B cell (primary cell): ENCODE measurements at regions not wholly inside any gene's neighbourhood (a gene's known extent, or its start where the extent isn't known, plus 50 kb on each side); places are given as distances from the start of the nearest gene placed in this dataset.

Source experiments
- ATAC-seq: fragments of 200-7000 bp; cut with Tn5 transposase; one replicate; pipeline ENCODE4 v1.10.0; 2021; ENCODE audit warnings: low read depth, mild to moderate bottlenecking, moderate number of reproducible peaks, moderate library complexity
- CTCF ChIA-PET: fragments of 350-600 bp; sonication (Branson Sonifier 250); formaldehyde crosslinking; loops from one replicate; lab custom pipeline; 2021; ENCODE audit warnings: antibody characterized with exemption, inconsistent platforms; lab: Charles Lee
- POLR2A ChIA-PET: fragments of 350-600 bp; sonication (Branson Sonifier 250); formaldehyde crosslinking; loops from one replicate; lab custom pipeline; 2021; ENCODE audit warnings: antibody characterized with exemption; lab: Charles Lee
- DNase-seq: peaks from one replicate; pipeline ENCODE4 v3.0.0; 2013
- H2AFZ ChIP-seq: 2 replicates; pipeline ENCODE4 v1.6.1; 2012; ENCODE audit warnings: mild to moderate bottlenecking, low read depth, low read length; ENCODE audit not compliant: insufficient read depth, poor library complexity, severe bottlenecking
- H3K27ac ChIP-seq, 2 donors: 1 replicate in 1 of 2; 2 replicates in 1 of 2; pipeline ENCODE4 v1.5.1; 2012 to 2013; ENCODE audit warnings: low read length in 2 of 2, mild to moderate bottlenecking in 2 of 2, moderate library complexity in 1 of 2
- H3K27me3 ChIP-seq, 4 experiments: fragments of 200-600 bp in 1 of 4; sonication (generic) in 1 of 4; replicated peaks in 1 of 4; 1 replicate in 2 of 4; 2 replicates in 2 of 4; pipeline versions ENCODE4 v1.6.1 to v1.7.0; 2013 to 2016; ENCODE audit warnings: low read length in 3 of 4, mild to moderate bottlenecking in 2 of 4, mixed read lengths in 1 of 4, moderate library complexity in 1 of 4; ENCODE audit not compliant: insufficient read depth in 4 of 4, control insufficient read depth in 3 of 4; ENCODE audit errors: control extremely low read depth in 1 of 4
- H3K36me3 ChIP-seq, 2 experiments: replicated peaks in 1 of 2; 1 replicate in 1 of 2; 2 replicates in 1 of 2; pipeline versions ENCODE4 v1.6.1 to v1.7.1; 2013; ENCODE audit warnings: low read length in 1 of 2; ENCODE audit not compliant: insufficient read depth in 2 of 2, control insufficient read depth in 1 of 2; ENCODE audit errors: control extremely low read depth in 1 of 2, extremely low read depth in 1 of 2
- H3K4me1 ChIP-seq, 2 donors: fragments of 200-600 bp in 1 of 2; sonication (generic) in 1 of 2; 1 replicate in 1 of 2; 2 replicates in 1 of 2; pipeline versions ENCODE4 v1.5.1 to v1.6.1; 2013 to 2017; ENCODE audit warnings: low read length in 2 of 2; ENCODE audit not compliant: control insufficient read depth in 2 of 2, insufficient read depth in 2 of 2
- H3K4me2 ChIP-seq: replicated peaks from 2 replicates; pipeline ENCODE3; 2012; ENCODE audit warnings: mild to moderate bottlenecking, low read depth, low read length; ENCODE audit not compliant: poor library complexity, severe bottlenecking
- H3K4me3 ChIP-seq, 5 experiments: fragments of 200-600 bp in 1 of 5; sonication (generic) in 1 of 5; 1 replicate in 3 of 5; 2 replicates in 2 of 5; pipeline versions ENCODE4 v1.5.1 to v1.7.0; 2011 to 2016; ENCODE audit warnings: low read length in 4 of 5, mild to moderate bottlenecking in 4 of 5, low read depth in 2 of 5, control low read depth in 1 of 5, moderate library complexity in 1 of 5; ENCODE audit not compliant: insufficient read depth in 1 of 5; ENCODE audit errors: control extremely low read depth in 1 of 5, extremely low read depth in 1 of 5
- H3K79me2 ChIP-seq: fragments of 200-600 bp; sonication (generic); one replicate; pipeline ENCODE4 v1.6.0; 2016; ENCODE audit warnings: low read length; ENCODE audit not compliant: control insufficient read depth, insufficient read depth
- H3K9ac ChIP-seq: fragments of 200-600 bp; sonication (generic); 2 replicates; pipeline ENCODE4 v1.6.1; 2017; ENCODE audit warnings: mild to moderate bottlenecking, low read length, moderate library complexity
- H3K9me3 ChIP-seq, 3 donors: one replicate each; pipeline versions ENCODE4 v1.6.1 to v1.7.1; 2013; ENCODE audit warnings: low read length in 2 of 3; ENCODE audit not compliant: control insufficient read depth in 2 of 3, insufficient read depth in 1 of 3; ENCODE audit errors: control extremely low read depth in 1 of 3
- H4K20me1 ChIP-seq: 2 replicates; pipeline ENCODE4 v1.6.0; 2012; ENCODE audit warnings: mild to moderate bottlenecking, low read length; ENCODE audit not compliant: insufficient read depth, control insufficient read depth, poor library complexity, severe bottlenecking
- H3K27ac Mint-ChIP-seq: one replicate; pipeline ENCODE4 v1.8.0; 2021; ENCODE audit warnings: mixed read lengths
- H3K27me3 Mint-ChIP-seq: one replicate; pipeline ENCODE4 v1.8.0; 2021; ENCODE audit warnings: mixed read lengths
- H3K4me1 Mint-ChIP-seq: one replicate; pipeline ENCODE4 v1.8.0; 2021; ENCODE audit warnings: mixed read lengths
- H3K4me3 Mint-ChIP-seq: one replicate; pipeline ENCODE4 v1.8.0; 2021; ENCODE audit warnings: mixed read lengths
- H3K9me3 Mint-ChIP-seq: one replicate; pipeline ENCODE4 v1.8.0; 2022; ENCODE audit warnings: mixed read lengths; ENCODE audit not compliant: insufficient read depth
- CTCF ChIP-seq: fragments of 200-600 bp; IDR thresholded peaks from one replicate; pipeline ENCODE4 v1.8.0; 2022; ENCODE audit warnings: antibody characterized with exemption, mild to moderate bottlenecking
- EZH2 ChIP-seq: IDR thresholded peaks from 2 replicates; pipeline ENCODE4 v1.6.1; 2012; ENCODE audit warnings: borderline replicate concordance, low read depth, mild to moderate bottlenecking, moderate library complexity, low read length; ENCODE audit not compliant: insufficient read depth, poor library complexity, severe bottlenecking
- WGBS: methylation state at CpG from one replicate; pipeline ENCODE4 v1.1.5; 2013; ENCODE audit warnings: missing lambda C conversion rate; ENCODE audit not compliant: insufficient coverage; 5-methylcytosine and 5-hydroxymethylcytosine counted together
- intact Hi-C: fragments of 100-400 bp; cut with micrococcal nuclease; formaldehyde crosslinking; loops from one replicate; pipeline ENCODE4 v1.10.0; 2022

GRCh38 chr3:117941015-117941414, 1093.6 kb downstream of the IGSF11 start:
- Histone ChIP-seq H3K4me3 (no peak overlapping the region), H3K27ac (no peak overlapping the region), H3K27me3 (no peaks in the 10 kb centered on the region), H4K20me1 (no peaks in the 10 kb centered on the region), H2AFZ (no peak overlapping the region), H3K79me2 (no peaks in the 10 kb centered on the region), H3K4me2 (no peak overlapping the region), H3K9ac (no peak overlapping the region), H3K36me3 (no peaks in the 10 kb centered on the region), H3K4me1 (no peaks in the 10 kb centered on the region), H3K9me3 (no peaks in the 10 kb centered on the region)
- CTCF ChIA-PET: no interaction called here
- no peaks in the 10 kb centered on the region for H3K4me1 Mint-ChIP-seq
- H3K27ac Mint-ChIP-seq: no peak overlapping the region
- no peaks in the 10 kb centered on the region for H3K27me3 Mint-ChIP-seq
- no peak overlapping the region for H3K4me3 Mint-ChIP-seq
- intact Hi-C loops: no loop called here
- no peak for ATAC-seq
- no peaks in the 10 kb centered on the region for H3K9me3 Mint-ChIP-seq
- POLR2A ChIA-PET: no interaction called here
- TF ChIP-seq EZH2 (no peak), CTCF (no peak)
- DNase-seq: no peak

- Histone ChIP-seq H3K79me2 (no peaks in the 10 kb centered on the region), H2AFZ (no peak overlapping the region), H3K4me1 (no peaks in the 10 kb centered on the region), H3K27me3 (no peaks in the 10 kb centered on the region), H3K4me2 (no peak overlapping the region), H4K20me1 (no peaks in the 10 kb centered on the region), H3K36me3 (no peaks in the 10 kb centered on the region), H3K9ac (no peak overlapping the region), H3K27ac (no peak overlapping the region), H3K4me3 (no peak overlapping the region), H3K9me3 (no peaks in the 10 kb centered on the region)
- ChIA-PET POLR2A (no interaction called here), CTCF (no interaction called here)
- DNase-seq (no peak), ATAC-seq (no peak)
- H3K9me3 Mint-ChIP-seq: no peaks in the 10 kb centered on the region
- 100% methylated on average over 1 of the region's 4 CpGs for WGBS
- intact Hi-C loops: no loop called here
- H3K4me1 Mint-ChIP-seq: no peaks in the 10 kb centered on the region
- no peak overlapping the region for H3K27ac Mint-ChIP-seq
- H3K4me3 Mint-ChIP-seq: no peak overlapping the region
- no peak for TF ChIP-seq CTCF
- no peak for TF ChIP-seq EZH2
- H3K27me3 Mint-ChIP-seq: no peaks in the 10 kb centered on the region
Observed at GRCh38 chr3:117941756-117942155, 1092.9 kb downstream of the IGSF11 start.
